ENCODE measurements at regions not wholly inside any gene's neighbourhood (a gene's known extent, or its start where the extent isn't known, plus 50 kb on each side); places are given as distances from the start of the nearest gene placed in this dataset.

- TF ChIP-seq ZNF532 (CRISPR knock-in tag; IDR thresholded peaks at IDR 0.05; ENCODE audit: borderline replicate concordance) (no peak), AR (CRISPR knock-in tag; IDR thresholded peaks at IDR 0.05) (no peak), CBFB (CRISPR knock-in tag; IDR thresholded peaks at IDR 0.05; ENCODE audit: low read depth) (no peak), ATF2 (CRISPR knock-in tag; IDR thresholded peaks at IDR 0.05; ENCODE audit: borderline replicate concordance, low read depth) (no peak)
Observed at GRCh38 chr3:33971055-33971454, 172.6 kb downstream of the PDCD6IP start (continued).

GRCh38 chr3:33975463-33975862, 177.0 kb downstream of the PDCD6IP start:
- Mint-ChIP-seq H3K27me3 (ENCODE audit: low read depth) (no peaks in the 10 kb centered on the region), H3K4me3 (no peak overlapping the region), H3K9me3 (peaks cover 22% of the 10 kb centered on the region), H3K4me1 (no peaks in the 10 kb centered on the region), H3K36me3 (peaks cover 12% of the 10 kb centered on the region), H3K27ac (no peak overlapping the region)
- ATAC-seq (no peak), DNase-seq (ENCODE audit: low spot score) (no peak)
- ChIA-PET POLR2A (no interaction called here), CTCF (interaction anchor here (2.5 kb wide), 1 partner anchor 92 kb away, joined by 9 read pairs; no protein-coding TSS in a partner anchor)
- TF ChIP-seq TP53 (CRISPR knock-in tag; IDR thresholded peaks at IDR 0.05) = no peak
- no peak for TF ChIP-seq FOXJ3 (CRISPR knock-in tag; IDR thresholded peaks at IDR 0.05; ENCODE audit: borderline replicate concordance)
- no peak for TF ChIP-seq AR (CRISPR knock-in tag; IDR thresholded peaks at IDR 0.05)
- no peak for TF ChIP-seq SMAD4 (CRISPR knock-in tag; IDR thresholded peaks at IDR 0.05)
- TF ChIP-seq ZNF425 (CRISPR knock-in tag; conservative IDR thresholded peaks at IDR 0.05) = no peak
- TF ChIP-seq ZNF121 (CRISPR knock-in tag; IDR thresholded peaks at IDR 0.05) = no peak
- TF ChIP-seq ATF6 (CRISPR knock-in tag; IDR thresholded peaks at IDR 0.05) = no peak
- no peak for TF ChIP-seq CTCF (IDR thresholded peaks at IDR 0.05)
- no peak for TF ChIP-seq ATF3 (CRISPR knock-in tag; conservative IDR thresholded peaks at IDR 0.05)
- TF ChIP-seq HMGA2 (CRISPR knock-in tag; IDR thresholded peaks at IDR 0.05) = no peak
- no peak for TF ChIP-seq USF2 (CRISPR knock-in tag; IDR thresholded peaks at IDR 0.05)
- no peak for TF ChIP-seq IRF1 (CRISPR knock-in tag; IDR thresholded peaks at IDR 0.05)

All from WTC11 (cell line).